HG03460 (cell line): ENCODE measurements at regions not wholly inside any gene's neighbourhood (a gene's known extent, or its start where the extent isn't known, plus 50 kb on each side); places are given as distances from the start of the nearest gene placed in this dataset.
"Not testable (repeated sequence)": the region's sequence is repeated elsewhere in the genome, so short reads cannot be mapped to it uniquely, and the experiment has no call there.

Experiments
- ATAC-seq: cut with Tn5 transposase; IDR thresholded peaks from one replicate; pipeline ENCODE4 v1.9.1; 2021; ENCODE audit not compliant: unreplicated experiment

DNA sequence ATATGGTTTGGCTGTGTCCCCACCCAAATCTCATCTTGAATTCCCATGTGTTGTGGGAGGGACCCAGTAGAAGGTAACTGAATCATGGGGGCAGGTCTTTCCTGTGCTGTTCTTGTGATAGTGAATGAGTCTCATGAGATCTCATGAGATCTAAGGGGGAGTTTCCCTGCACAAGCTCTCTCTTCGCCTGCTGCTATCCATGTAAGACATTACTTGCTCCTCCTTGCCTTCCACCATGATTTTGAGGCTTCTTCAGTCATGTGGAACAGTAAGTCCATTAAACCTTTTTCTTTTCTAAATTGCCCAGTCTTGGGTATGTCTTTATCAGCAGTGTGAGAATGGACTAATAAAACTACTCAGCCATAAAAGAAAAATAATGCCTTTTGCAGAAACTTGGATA lies 80.8 kb upstream of the SERPINE2 start:
- ATAC-seq: not testable (repeated sequence)

GRCh38 chr2:224114428-224114827 lies 75.3 kb upstream of the SERPINE2 start:
- ATAC-seq: no peak

- ATAC-seq: not testable (repeated sequence)
Measured at GRCh38 chr2:224113930-224114329, 74.8 kb upstream of the SERPINE2 start.

GRCh38 chr2:224111576-224111975 lies 72.5 kb upstream of the SERPINE2 start:
- no peak for ATAC-seq

DNA sequence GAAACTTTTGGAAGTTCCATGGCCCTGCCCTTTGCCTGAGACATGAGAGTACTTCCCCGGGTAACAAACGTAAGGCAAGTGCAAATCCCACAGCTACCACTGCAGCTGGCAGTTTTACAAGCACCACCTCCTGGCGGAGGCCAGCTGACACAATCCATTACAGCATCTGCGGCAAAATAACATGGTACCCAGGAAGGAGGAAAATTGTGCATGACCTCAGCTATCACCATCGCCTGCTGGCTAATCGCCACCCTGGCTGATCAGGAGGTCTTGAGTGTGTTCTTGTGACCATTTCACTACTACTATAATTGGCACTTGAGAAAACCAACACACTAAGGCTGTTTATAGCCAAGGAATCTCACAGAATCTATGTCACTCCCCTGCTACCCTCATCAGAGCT lies 71.7 kb upstream of the SERPINE2 start:
- no peak for ATAC-seq

DNA sequence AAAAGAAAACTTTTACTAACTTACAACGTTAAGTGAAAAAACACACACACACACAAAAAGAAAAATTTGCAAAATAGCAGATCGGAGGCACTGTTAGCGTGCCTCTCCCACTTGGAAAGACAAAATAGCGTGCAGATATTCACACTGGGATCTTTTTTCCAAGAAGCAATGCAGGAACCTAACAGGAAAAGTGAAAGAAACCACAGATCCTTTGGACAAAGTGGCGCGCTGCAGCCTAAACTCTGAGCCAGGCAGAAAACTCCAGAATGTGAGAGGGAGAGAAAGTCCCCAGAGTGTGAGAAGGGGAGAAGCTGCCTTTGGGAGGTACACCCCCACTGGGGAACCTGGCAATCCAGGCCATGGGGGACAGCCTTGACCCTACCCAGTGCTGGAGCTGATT lies 70.7 kb upstream of the SERPINE2 start:
- ATAC-seq: no peak

DNA sequence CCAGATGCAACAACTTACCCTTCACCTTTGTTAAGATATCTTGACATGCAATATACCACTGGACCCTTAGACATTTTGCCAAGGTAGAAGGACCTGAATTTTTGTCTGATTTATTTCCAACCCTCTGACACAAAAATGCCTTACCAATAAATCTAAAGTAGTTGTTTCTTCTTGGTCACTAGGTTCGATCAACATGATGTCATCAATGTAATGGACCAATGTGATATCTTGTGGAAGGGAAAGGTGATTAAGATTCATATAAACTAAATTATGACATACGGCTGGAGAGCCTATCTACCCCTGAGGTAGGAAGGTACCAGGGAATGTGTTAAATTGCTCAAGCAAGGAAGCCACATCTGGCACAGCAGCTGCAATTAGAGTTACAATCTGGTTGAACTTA lies 67.7 kb upstream of the SERPINE2 start:
- no peak for ATAC-seq

DNA sequence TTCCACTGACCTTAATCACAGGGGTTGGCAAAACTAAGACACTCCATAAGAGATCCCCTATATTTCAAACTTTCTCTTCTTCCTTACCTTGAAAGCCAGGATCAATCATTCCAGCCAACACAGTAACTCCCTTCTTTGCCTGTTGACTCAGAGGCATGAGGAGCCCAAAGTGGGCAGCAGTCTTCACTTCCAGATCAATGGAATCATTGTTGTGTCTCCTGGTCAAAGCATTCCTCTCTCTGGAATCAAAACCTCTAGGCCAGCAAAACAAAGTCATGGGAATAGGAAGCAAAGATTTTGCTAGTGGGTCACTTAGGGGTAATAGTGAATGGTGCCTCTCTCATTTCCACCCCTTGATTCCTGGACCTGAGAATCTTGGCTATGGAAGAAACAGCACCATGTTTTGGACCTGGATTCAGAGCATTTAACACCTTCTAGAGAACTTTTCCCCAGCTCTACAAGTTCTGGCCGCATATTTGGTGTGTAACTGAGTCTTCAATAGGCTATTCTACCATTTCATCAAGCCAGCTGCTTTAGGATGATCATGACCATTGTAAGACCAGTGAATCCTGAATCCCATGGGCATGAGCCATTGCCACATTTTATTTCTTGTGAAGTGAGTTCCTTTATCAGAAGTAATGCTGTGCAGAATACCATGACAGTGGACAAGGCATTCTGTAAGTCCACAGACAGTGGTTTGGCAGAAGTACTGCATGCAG lies 65.7 kb upstream of the SERPINE2 start:
- no peak for ATAC-seq

- no peak for ATAC-seq
Measured at GRCh38 chr2:224103651-224104050, 64.6 kb upstream of the SERPINE2 start.

DNA sequence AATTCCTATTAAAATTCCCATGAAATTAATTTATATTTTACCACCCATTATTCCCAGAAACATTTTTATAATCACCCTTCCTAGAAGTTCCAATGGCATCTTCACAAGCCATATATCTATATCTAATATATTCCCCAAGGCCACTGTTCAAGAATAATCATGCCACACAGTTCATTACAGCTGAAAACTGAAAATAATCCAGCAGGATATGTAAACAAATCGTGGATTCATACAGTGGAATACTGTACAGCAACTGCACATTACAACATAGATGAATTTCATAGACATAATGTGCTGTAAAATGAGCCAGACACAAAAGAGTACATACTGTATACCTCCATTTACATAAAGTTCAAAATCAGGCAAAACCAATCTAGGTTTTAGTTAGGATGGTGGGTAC lies 63.9 kb upstream of the SERPINE2 start:
- ATAC-seq: no peak

GRCh38 chr2:224101820-224102630 lies 62.9 kb upstream of the SERPINE2 start:
- no peak for ATAC-seq

- no peak for ATAC-seq
Measured at GRCh38 chr2:224099861-224100643, 61.0 kb upstream of the SERPINE2 start.

GRCh38 chr2:224098481-224099230 lies 59.6 kb upstream of the SERPINE2 start:
- no peak for ATAC-seq

GRCh38 chr2:224094413-224094812 lies 55.3 kb upstream of the SERPINE2 start:
- ATAC-seq: no peak

DNA sequence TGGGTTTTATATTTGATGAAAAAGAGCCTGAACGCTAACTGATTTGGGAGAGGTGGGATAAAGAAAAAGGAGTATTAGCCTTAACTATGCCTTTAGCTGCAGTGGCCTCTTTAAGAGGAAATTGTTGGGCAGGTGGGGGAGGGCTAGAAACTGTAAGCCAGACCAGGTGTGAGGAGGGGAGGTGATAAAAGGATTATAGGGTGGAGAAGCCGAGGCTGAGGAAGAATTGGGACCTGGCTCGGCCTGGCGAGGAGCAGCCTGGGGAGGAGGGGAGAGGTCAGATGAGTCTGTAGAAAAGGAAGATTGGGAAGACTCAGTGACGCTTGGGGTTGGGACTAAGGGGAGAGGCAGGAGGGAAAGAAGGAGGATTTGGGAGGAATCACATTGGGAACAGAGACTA lies 52.6 kb upstream of the SERPINE2 start:
- ATAC-seq: not testable (repeated sequence)

GRCh38 chr2:224089606-224090005 lies 50.5 kb upstream of the SERPINE2 start:
- not testable (repeated sequence) for ATAC-seq
